HG03108 (cell line): ENCODE measurements at regions not wholly inside any gene's neighbourhood (a gene's known extent, or its start where the extent isn't known, plus 50 kb on each side); places are given as distances from the start of the nearest gene placed in this dataset.

ENCODE experiments used
- ATAC-seq: cut with Tn5 transposase; IDR thresholded peaks from one replicate; pipeline ENCODE4 v1.9.1; 2021; ENCODE audit warnings: moderate library complexity; ENCODE audit not compliant: unreplicated experiment

GRCh38 chr3:66133050-66133757 lies 87.6 kb upstream of the SLC25A26 start:
- no peak for ATAC-seq

DNA sequence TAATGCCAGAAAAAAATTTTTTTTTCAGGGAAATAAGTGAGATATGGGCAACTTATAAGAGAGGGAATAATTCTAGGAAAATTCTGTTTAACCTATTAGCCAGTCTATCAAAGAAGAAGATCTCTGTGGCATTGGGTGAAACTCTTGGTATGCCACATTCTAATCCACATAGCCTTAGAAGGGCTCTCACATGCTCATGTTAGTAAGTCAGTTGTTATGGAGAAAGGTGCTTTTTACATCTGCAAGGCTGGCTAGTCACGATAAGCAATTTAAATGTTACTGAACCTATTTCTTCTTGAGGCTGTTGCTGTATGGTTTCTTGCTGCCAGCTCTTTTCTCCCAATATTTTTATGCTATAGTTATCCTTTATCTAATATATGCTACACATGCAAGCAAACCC lies 89.9 kb upstream of the MAGI1 start:
- no peak for ATAC-seq

- no peak for ATAC-seq
Measured at GRCh38 chr3:66121318-66121717, 82.6 kb upstream of the MAGI1 start.

DNA sequence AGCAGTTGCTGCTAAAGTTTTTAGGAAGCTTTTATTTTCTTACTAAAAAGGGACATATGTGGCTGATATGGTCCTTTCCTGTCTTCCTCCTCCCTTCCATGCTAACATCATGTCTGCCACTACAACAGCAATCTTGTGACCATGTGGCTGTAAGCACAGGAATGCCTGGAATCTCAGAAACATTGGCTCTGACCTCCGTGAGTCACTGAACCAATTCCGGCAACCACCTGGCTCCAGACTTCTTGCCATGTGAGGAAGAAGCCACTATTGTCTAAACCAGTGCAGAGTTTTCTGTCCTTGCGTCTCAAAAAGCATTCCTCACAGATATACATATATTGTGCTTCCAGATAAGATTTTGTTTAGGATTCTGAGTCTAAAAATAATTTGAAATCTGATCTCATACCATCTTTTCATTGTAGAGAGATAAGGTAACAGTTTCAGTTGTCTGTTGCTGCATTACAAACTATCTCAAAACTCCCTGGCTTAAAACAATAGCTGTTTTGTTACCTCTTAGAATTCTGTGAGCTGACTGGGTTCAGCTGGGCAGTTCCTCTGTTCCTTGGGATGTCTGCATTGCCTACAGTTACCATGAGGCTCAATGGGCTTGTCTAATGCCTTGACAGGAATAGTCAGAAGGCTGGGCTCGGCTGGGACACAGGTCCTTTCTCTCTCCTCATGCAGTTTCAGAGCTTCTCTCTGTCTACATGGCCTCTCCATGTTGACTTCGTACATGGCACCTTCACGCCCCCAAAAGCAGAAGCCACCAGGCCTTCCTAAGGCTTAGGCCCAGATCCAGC lies 77.3 kb upstream of the MAGI1 start:
- ATAC-seq = no peak

GRCh38 chr3:66113542-66113941 lies 74.8 kb upstream of the MAGI1 start:
- no peak for ATAC-seq

DNA sequence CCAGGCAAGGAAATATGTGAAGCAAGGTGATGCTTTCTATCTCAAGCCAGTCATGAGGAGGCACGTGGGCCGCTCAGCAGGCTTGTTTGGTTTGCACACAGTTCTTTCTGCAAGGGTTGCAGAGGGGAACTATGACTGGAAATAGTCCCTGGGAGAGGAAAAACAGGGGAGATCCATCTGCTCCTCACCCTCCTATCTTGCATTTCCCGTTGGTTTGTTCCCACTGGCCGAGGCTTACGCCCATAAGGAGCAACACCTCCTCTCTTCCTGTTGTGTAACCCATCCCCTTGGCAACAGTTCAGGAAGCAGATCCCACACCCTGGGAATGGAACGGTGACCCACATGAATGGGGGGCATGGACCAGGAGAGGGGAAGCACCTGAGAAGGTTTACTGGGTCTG lies 72.1 kb upstream of the MAGI1 start:
- no peak for ATAC-seq

DNA sequence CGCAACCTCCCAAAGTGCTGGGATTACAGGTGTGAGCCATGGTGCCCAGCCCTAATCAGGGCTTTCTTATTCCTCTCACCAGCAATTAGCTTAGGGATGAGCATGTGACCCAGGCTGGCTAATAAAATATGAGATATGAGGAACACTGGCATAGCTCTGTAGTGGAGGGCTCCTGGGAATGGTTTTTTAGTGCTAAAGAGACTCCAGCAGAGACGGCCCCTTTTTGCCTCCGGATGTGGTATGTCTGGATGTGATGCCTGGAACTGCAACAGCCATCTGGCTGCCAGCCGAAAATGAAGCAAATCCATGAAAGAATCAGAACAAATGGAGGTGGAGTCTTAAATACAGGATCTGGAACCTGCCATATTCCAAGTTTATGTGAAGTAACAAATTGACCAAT lies 69.1 kb upstream of the MAGI1 start:
- no peak for ATAC-seq

- ATAC-seq = no peak
Measured at GRCh38 chr3:66106788-66107187, 68.1 kb upstream of the MAGI1 start.

DNA sequence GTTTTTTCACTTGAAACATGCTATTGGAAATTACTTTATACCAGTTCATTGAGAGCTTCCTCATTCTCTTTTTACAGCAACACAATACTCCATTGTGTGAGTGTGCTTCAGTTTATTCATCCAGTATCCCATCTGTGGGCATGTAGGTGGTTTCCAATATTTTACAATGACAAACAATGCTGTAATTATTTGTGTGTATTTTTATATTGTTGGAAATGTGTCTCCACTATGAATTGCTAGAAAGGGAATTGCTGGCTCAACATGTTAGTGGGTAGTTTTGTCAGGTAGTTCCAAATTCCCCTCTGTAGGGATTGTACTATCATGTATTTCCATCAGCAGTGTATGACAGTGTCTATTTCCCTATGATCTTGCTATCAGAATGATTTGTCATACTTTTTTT lies 65.8 kb upstream of the MAGI1 start:
- no peak for ATAC-seq

- ATAC-seq = no peak
Measured at GRCh38 chr3:66103729-66104128, 65.0 kb upstream of the MAGI1 start.

DNA sequence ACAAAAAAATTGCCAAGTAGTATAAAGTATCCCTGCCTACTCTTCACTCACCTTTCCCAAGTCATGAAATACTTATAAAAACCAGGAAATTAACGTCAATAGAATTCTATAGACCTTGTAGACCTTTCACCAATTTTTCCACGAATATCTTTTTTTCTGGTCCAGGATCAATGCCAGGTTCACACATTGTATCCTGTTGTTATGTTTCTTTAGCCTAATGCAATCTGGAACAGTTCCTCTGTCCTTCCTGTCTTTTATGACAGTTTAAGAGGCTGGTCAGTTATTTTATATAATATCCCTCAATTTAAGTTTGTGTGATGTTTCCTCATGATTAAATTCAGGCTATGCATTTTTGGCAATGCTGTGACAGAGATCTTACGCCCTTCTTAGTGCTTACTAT lies 63.2 kb upstream of the MAGI1 start:
- no peak for ATAC-seq

GRCh38 chr3:66099541-66100065 lies 60.9 kb upstream of the MAGI1 start:
- no peak for ATAC-seq

DNA sequence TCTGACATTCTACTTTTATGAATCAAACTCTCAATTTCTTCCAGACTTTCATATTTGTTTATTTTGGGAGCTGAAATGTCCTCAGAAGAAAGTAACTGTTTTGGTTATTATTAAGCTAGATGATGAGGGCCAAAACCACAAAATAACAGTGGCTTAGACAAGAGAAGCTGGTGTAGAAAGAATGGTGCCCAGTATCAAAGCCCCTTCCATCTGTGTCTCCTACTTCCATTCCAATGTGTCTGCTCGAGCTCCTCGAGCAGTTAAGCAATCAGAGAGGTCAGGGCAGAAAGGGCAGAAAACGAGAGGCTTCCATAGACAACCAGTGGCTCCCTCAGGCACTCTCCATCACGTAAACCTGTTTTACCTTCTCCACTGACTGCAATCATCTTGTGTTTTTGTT lies 59.7 kb upstream of the MAGI1 start:
- ATAC-seq = no peak

DNA sequence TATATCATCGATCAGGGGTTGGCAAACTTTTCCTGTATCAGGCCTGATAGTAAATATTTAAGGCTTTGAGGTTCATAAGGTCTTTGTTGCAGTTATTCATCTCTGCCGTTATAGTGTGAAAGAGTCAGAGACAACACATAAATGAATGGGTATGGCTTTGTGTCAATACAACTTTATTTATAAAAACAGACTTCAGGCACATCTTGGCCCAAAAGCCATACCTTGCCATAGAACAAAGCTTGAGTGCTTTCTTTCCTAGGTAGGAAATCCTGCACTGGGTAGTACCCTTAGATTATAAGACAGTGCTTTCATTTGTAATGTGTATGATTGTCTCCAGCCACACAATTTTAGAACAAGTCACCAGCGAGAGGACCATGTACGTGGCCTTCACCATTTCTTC lies 58.9 kb upstream of the MAGI1 start:
- ATAC-seq = no peak

- no peak for ATAC-seq
Measured at GRCh38 chr3:66095295-66096001, 56.7 kb upstream of the MAGI1 start.

DNA sequence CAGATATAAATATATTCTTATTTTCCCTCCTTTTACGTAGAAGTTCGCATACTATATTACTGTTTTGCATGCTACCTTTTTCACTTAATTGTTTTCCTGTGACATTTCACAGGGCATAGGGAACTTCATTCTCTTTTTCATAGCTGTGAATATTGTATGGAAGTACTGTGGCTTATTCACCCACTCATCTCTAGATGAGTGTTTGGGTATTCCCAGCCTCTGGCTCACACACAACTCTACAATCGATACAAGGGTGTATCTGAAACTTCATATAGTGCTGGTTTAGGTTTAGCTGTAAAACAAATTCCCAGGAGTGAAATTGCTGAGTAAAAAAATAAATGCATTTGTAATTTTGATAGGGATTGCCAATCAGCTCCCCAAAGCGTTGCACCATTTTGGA lies 55.3 kb upstream of the MAGI1 start:
- ATAC-seq = no peak

GRCh38 chr3:66092175-66092995 lies 53.7 kb upstream of the MAGI1 start:
- no peak for ATAC-seq
